ENCODE measurements at regions not wholly inside any gene's neighbourhood (a gene's known extent, or its start where the extent isn't known, plus 50 kb on each side); places are given as distances from the start of the nearest gene placed in this dataset.

DNA sequence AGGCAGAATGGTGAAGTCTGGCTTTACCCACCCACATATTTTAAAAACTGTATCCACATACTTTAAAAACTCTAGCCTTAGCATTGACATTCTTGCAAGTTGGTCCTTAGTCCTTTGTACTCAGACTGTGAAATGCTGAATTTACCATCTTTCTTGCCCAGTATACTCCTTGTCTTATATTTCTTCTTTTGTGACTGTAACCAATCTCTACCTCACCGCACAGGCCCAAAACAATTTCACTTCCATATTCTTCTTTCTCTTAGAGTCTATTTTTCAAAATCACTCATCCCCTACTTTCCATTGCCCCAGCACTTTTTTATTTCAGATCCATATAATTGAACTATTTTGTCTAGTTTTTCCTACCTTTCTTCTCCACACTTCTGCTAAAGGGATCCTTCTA is 892.4 kb upstream of the B3GALT2 start:
- ATAC-seq: no peak
- no peak for TF ChIP-seq ESRRG (CRISPR knock-in tag; IDR thresholded peaks at IDR 0.05)
- no peak for TF ChIP-seq ZC3H10 (CRISPR knock-in tag; IDR thresholded peaks at IDR 0.05)
- no peak for TF ChIP-seq ZNF565 (CRISPR knock-in tag; conservative IDR thresholded peaks at IDR 0.05; ENCODE audit: low read depth)
- TF ChIP-seq ZNF70 (CRISPR knock-in tag; IDR thresholded peaks at IDR 0.05): no peak
- TF ChIP-seq RARB (CRISPR knock-in tag; IDR thresholded peaks at IDR 0.05): no peak
- TF ChIP-seq ZFP3 (CRISPR knock-in tag; IDR thresholded peaks at IDR 0.05): no peak
- TF ChIP-seq ARNTL (CRISPR knock-in tag; IDR thresholded peaks at IDR 0.05; ENCODE audit: borderline replicate concordance, low read depth): no peak
- TF ChIP-seq ZNF8 (CRISPR knock-in tag; IDR thresholded peaks at IDR 0.05): no peak
- no peak for TF ChIP-seq CSDC2 (CRISPR knock-in tag; IDR thresholded peaks at IDR 0.05)
- no peak for TF ChIP-seq ISL1 (CRISPR knock-in tag; IDR thresholded peaks at IDR 0.05)
- no peak for TF ChIP-seq PPARA (CRISPR knock-in tag; IDR thresholded peaks at IDR 0.05; ENCODE audit: borderline replicate concordance)
- TF ChIP-seq, protein P1, sequence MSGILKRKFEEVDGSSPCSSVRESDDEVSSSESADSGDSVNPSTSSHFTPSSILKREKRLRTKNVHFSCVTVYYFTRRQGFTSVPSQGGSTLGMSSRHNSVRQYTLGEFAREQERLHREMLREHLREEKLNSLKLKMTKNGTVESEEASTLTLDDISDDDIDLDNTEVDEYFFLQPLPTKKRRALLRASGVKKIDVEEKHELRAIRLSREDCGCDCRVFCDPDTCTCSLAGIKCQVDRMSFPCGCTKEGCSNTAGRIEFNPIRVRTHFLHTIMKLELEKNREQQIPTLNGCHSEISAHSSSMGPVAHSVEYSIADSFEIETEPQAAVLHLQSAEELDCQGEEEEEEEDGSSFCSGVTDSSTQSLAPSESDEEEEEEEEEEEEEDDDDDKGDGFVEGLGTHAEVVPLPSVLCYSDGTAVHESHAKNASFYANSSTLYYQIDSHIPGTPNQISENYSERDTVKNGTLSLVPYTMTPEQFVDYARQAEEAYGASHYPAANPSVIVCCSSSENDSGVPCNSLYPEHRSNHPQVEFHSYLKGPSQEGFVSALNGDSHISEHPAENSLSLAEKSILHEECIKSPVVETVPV (CRISPR knock-in tag; IDR thresholded peaks at IDR 0.05): no peak
- TF ChIP-seq GLIS3 (CRISPR knock-in tag; IDR thresholded peaks at IDR 0.05): no peak
- TF ChIP-seq, protein P2, sequence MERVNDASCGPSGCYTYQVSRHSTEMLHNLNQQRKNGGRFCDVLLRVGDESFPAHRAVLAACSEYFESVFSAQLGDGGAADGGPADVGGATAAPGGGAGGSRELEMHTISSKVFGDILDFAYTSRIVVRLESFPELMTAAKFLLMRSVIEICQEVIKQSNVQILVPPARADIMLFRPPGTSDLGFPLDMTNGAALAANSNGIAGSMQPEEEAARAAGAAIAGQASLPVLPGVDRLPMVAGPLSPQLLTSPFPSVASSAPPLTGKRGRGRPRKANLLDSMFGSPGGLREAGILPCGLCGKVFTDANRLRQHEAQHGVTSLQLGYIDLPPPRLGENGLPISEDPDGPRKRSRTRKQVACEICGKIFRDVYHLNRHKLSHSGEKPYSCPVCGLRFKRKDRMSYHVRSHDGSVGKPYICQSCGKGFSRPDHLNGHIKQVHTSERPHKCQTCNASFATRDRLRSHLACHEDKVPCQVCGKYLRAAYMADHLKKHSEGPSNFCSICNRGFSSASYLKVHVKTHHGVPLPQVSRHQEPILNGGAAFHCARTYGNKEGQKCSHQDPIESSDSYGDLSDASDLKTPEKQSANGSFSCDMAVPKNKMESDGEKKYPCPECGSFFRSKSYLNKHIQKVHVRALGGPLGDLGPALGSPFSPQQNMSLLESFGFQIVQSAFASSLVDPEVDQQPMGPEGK (CRISPR knock-in tag; IDR thresholded peaks at IDR 0.05; ENCODE audit: borderline replicate concordance): no peak

DNA sequence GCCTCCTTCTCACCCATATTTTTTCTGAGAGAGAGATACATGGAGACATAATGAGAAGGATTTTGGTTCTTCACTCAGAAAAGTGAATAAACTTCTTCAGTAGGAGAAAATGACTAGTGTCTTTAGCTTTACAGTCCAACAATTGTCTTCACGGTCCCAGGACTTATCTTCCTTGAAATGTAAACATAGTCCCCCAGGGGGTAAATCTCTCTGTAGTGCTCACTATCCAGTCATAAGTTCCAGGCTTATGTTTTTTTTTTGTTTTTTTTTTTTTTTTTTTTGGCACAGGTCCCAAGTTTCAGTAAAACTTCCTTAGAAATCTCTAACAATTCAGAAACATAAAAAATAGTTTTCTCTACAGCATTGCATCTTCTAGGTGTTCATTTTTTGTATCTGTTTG is 890.2 kb upstream of the B3GALT2 start:
- no peak for ATAC-seq
- TF ChIP-seq, protein P1 (CRISPR knock-in tag; IDR thresholded peaks at IDR 0.05): no peak
- TF ChIP-seq BACH2 (CRISPR knock-in tag; IDR thresholded peaks at IDR 0.05; ENCODE audit: borderline replicate concordance) (no peak), ISL1 (CRISPR knock-in tag; IDR thresholded peaks at IDR 0.05) (no peak), ZNF70 (CRISPR knock-in tag; IDR thresholded peaks at IDR 0.05) (no peak), ZNF8 (CRISPR knock-in tag; IDR thresholded peaks at IDR 0.05) (no peak), SNAI2 (CRISPR knock-in tag; IDR thresholded peaks at IDR 0.05) (no peak)
- TF ChIP-seq, protein P3, sequence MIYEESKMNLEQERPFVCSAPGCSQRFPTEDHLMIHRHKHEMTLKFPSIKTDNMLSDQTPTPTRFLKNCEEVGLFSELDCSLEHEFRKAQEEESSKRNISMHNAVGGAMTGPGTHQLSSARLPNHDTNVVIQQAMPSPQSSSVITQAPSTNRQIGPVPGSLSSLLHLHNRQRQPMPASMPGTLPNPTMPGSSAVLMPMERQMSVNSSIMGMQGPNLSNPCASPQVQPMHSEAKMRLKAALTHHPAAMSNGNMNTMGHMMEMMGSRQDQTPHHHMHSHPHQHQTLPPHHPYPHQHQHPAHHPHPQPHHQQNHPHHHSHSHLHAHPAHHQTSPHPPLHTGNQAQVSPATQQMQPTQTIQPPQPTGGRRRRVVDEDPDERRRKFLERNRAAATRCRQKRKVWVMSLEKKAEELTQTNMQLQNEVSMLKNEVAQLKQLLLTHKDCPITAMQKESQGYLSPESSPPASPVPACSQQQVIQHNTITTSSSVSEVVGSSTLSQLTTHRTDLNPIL (CRISPR knock-in tag; IDR thresholded peaks at IDR 0.05; ENCODE audit: low read depth): no peak
- TF ChIP-seq, protein P4, sequence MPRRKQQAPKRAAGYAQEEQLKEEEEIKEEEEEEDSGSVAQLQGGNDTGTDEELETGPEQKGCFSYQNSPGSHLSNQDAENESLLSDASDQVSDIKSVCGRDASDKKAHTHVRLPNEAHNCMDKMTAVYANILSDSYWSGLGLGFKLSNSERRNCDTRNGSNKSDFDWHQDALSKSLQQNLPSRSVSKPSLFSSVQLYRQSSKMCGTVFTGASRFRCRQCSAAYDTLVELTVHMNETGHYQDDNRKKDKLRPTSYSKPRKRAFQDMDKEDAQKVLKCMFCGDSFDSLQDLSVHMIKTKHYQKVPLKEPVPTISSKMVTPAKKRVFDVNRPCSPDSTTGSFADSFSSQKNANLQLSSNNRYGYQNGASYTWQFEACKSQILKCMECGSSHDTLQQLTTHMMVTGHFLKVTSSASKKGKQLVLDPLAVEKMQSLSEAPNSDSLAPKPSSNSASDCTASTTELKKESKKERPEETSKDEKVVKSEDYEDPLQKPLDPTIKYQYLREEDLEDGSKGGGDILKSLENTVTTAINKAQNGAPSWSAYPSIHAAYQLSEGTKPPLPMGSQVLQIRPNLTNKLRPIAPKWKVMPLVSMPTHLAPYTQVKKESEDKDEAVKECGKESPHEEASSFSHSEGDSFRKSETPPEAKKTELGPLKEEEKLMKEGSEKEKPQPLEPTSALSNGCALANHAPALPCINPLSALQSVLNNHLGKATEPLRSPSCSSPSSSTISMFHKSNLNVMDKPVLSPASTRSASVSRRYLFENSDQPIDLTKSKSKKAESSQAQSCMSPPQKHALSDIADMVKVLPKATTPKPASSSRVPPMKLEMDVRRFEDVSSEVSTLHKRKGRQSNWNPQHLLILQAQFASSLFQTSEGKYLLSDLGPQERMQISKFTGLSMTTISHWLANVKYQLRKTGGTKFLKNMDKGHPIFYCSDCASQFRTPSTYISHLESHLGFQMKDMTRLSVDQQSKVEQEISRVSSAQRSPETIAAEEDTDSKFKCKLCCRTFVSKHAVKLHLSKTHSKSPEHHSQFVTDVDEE (CRISPR knock-in tag; IDR thresholded peaks at IDR 0.05): no peak
- TF ChIP-seq, protein P2 (CRISPR knock-in tag; IDR thresholded peaks at IDR 0.05; ENCODE audit: borderline replicate concordance): no peak

DNA sequence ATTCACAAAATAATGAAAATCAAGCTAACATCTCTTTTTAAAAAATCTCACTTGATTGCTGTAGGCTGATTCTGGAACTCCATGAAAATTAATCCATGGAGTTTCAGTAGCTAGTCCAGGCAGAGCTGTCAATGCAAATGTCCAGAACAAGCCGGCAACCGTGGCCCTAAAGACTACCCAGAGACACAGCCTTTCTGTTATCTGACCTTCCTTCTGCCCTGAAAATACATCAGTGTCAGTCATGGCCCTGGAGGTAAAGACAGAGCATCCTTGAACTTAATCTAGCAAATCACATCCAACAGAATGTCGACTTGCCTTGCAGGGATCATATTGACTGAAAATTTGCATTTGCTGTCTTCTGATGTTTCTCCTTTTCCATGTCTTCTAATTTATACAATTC is 887.4 kb upstream of the B3GALT2 start:
- no peak for ATAC-seq

More for the DNA sequence above, 887.4 kb upstream of the B3GALT2 start:
- TF ChIP-seq GLIS3 (CRISPR knock-in tag; IDR thresholded peaks at IDR 0.05) (no peak), ZFP30 (CRISPR knock-in tag; IDR thresholded peaks at IDR 0.05) (no peak), ZNF8 (CRISPR knock-in tag; IDR thresholded peaks at IDR 0.05) (no peak), OSR1 (CRISPR knock-in tag; IDR thresholded peaks at IDR 0.05) (no peak), TCF4 (CRISPR knock-in tag; IDR thresholded peaks at IDR 0.05; ENCODE audit: borderline replicate concordance) (no peak), ZC3H10 (CRISPR knock-in tag; IDR thresholded peaks at IDR 0.05) (no peak)
- TF ChIP-seq, protein P5, sequence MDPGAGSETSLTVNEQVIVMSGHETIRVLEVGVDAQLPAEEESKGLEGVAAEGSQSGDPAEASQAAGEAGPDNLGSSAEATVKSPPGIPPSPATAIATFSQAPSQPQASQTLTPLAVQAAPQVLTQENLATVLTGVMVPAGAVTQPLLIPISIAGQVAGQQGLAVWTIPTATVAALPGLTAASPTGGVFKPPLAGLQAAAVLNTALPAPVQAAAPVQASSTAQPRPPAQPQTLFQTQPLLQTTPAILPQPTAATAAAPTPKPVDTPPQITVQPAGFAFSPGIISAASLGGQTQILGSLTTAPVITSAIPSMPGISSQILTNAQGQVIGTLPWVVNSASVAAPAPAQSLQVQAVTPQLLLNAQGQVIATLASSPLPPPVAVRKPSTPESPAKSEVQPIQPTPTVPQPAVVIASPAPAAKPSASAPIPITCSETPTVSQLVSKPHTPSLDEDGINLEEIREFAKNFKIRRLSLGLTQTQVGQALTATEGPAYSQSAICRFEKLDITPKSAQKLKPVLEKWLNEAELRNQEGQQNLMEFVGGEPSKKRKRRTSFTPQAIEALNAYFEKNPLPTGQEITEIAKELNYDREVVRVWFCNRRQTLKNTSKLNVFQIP (CRISPR knock-in tag; IDR thresholded peaks at IDR 0.05; ENCODE audit: borderline replicate concordance, low read depth): no peak
- TF ChIP-seq, protein P2 (CRISPR knock-in tag; IDR thresholded peaks at IDR 0.05; ENCODE audit: borderline replicate concordance): no peak
